Mammary epithelial cell (primary cell): ENCODE measurements at regions not wholly inside any gene's neighbourhood (a gene's known extent, or its start where the extent isn't known, plus 50 kb on each side); places are given as distances from the start of the nearest gene placed in this dataset.

Experiments used
- EZH2 ChIP-seq: IDR thresholded peaks from 2 replicates; pipeline ENCODE4 v1.6.1; 2012; ENCODE audit warnings: low read length, inconsistent platforms, borderline replicate concordance
- TF ChIP-seq, protein P1 (sequence below), 2 donors: IDR thresholded peaks in 1 of 2; conservative IDR thresholded peaks in 1 of 2; 2 replicates each; pipeline ENCODE4 v1.5.1; 2011 to 2012; ENCODE audit warnings: inconsistent platforms in 2 of 2, low read length in 2 of 2, mild to moderate bottlenecking in 2 of 2, control low read depth in 1 of 2, low read depth in 1 of 2; ENCODE audit not compliant: insufficient read depth in 1 of 2; ENCODE audit errors: extremely low read depth in 1 of 2

GRCh38 chr4:126888968-126889367 is 743.8 kb upstream of the INTU start:
- TF ChIP-seq, protein P1, sequence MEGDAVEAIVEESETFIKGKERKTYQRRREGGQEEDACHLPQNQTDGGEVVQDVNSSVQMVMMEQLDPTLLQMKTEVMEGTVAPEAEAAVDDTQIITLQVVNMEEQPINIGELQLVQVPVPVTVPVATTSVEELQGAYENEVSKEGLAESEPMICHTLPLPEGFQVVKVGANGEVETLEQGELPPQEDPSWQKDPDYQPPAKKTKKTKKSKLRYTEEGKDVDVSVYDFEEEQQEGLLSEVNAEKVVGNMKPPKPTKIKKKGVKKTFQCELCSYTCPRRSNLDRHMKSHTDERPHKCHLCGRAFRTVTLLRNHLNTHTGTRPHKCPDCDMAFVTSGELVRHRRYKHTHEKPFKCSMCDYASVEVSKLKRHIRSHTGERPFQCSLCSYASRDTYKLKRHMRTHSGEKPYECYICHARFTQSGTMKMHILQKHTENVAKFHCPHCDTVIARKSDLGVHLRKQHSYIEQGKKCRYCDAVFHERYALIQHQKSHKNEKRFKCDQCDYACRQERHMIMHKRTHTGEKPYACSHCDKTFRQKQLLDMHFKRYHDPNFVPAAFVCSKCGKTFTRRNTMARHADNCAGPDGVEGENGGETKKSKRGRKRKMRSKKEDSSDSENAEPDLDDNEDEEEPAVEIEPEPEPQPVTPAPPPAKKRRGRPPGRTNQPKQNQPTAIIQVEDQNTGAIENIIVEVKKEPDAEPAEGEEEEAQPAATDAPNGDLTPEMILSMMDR (conservative IDR thresholded peaks at IDR 0.05 in 1 of 2, IDR thresholded peaks at IDR 0.05 in 1 of 2; ENCODE audit: extremely low read depth in 1 of 2, insufficient read depth in 1 of 2, low read depth in 1 of 2, low read length in 2 of 2), result no peak
- no peak for TF ChIP-seq EZH2
